ENCODE measurements at regions not wholly inside any gene's neighbourhood (a gene's known extent, or its start where the extent isn't known, plus 50 kb on each side); places are given as distances from the start of the nearest gene placed in this dataset.
"Not testable (repeated sequence)": the region's sequence is repeated elsewhere in the genome, so short reads cannot be mapped to it uniquely, and the experiment has no call there.

- H3K4me1 ChIP-seq, result no peaks in the 10 kb centered on the region
- no peak overlapping the region for H3K27ac ChIP-seq
- H3K4me3 ChIP-seq, result no peak overlapping the region
- H3K9me3 ChIP-seq, result no peaks in the 10 kb centered on the region
- no peaks in the 10 kb centered on the region for H3K36me3 ChIP-seq
- TF ChIP-seq POLR2A (IDR thresholded peaks at IDR 0.05), result no peak
- TF ChIP-seq, protein P1, sequence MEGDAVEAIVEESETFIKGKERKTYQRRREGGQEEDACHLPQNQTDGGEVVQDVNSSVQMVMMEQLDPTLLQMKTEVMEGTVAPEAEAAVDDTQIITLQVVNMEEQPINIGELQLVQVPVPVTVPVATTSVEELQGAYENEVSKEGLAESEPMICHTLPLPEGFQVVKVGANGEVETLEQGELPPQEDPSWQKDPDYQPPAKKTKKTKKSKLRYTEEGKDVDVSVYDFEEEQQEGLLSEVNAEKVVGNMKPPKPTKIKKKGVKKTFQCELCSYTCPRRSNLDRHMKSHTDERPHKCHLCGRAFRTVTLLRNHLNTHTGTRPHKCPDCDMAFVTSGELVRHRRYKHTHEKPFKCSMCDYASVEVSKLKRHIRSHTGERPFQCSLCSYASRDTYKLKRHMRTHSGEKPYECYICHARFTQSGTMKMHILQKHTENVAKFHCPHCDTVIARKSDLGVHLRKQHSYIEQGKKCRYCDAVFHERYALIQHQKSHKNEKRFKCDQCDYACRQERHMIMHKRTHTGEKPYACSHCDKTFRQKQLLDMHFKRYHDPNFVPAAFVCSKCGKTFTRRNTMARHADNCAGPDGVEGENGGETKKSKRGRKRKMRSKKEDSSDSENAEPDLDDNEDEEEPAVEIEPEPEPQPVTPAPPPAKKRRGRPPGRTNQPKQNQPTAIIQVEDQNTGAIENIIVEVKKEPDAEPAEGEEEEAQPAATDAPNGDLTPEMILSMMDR (IDR thresholded peaks at IDR 0.05), result no peak
- DNase-seq, result no peak
- H3K27me3 ChIP-seq, result no peaks in the 10 kb centered on the region
Observed at GRCh38 chr3:110324171-110324705, 747.4 kb upstream of the NECTIN3 start.

DNA sequence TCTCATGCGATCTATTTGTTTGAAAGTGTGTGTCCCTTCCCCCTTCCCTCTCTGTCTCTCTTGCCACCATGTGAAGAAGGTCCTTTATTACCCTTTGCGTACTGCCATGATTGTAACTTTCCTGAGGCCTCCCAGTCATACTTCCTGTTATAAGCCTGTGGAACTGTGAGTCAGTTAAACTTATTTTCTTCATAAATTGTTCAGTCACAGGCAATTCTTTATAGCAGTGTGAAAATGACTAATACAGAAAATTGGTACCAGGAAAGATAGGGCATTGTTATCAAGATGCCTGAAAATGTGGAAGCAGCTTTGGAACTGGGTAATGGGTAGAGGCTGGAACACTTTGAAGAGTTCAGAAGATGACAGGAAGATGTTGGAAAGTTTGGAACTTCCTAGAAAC is 743.7 kb upstream of the NECTIN3 start:
- Histone ChIP-seq H3K4me3 (no peak overlapping the region), H3K4me1 (no peaks in the 10 kb centered on the region), H3K36me3 (no peaks in the 10 kb centered on the region), H3K27ac (no peak overlapping the region), H3K9me3 (no peaks in the 10 kb centered on the region), H3K27me3 (no peaks in the 10 kb centered on the region)
- TF ChIP-seq POLR2A (IDR thresholded peaks at IDR 0.05), result no peak
- TF ChIP-seq, protein P1 (IDR thresholded peaks at IDR 0.05), result no peak
- no peak for DNase-seq

- H3K27me3 ChIP-seq, DNase-seq, H3K9me3 ChIP-seq, H3K4me3 ChIP-seq, H3K4me1 ChIP-seq, H3K27ac ChIP-seq, H3K36me3 ChIP-seq: not testable (repeated sequence)
Observed at GRCh38 chr3:110331562-110331961, 740.1 kb upstream of the NECTIN3 start.

- TF ChIP-seq, protein P1 (IDR thresholded peaks at IDR 0.05), result no peak
- no peak for TF ChIP-seq POLR2A (IDR thresholded peaks at IDR 0.05)
- DNase-seq, result no peak
- H3K27ac ChIP-seq, result no peak overlapping the region
- H3K27me3 ChIP-seq, result no peaks in the 10 kb centered on the region
- H3K4me1 ChIP-seq, result no peaks in the 10 kb centered on the region
- no peaks in the 10 kb centered on the region for H3K9me3 ChIP-seq
- H3K36me3 ChIP-seq, result no peaks in the 10 kb centered on the region
- H3K4me3 ChIP-seq, result no peak overlapping the region
Observed at GRCh38 chr3:110332629-110333028, 739.0 kb upstream of the NECTIN3 start.

- TF ChIP-seq POLR2A (IDR thresholded peaks at IDR 0.05), result no peak
- TF ChIP-seq, protein P1 (IDR thresholded peaks at IDR 0.05), result no peak
- Histone ChIP-seq H3K9me3 (no peaks in the 10 kb centered on the region), H3K27me3 (no peaks in the 10 kb centered on the region), H3K27ac (no peak overlapping the region), H3K36me3 (no peaks in the 10 kb centered on the region), H3K4me1 (no peaks in the 10 kb centered on the region), H3K4me3 (no peak overlapping the region)
- no peak for DNase-seq
Observed at GRCh38 chr3:110341047-110341446, 730.6 kb upstream of the NECTIN3 start.

DNA sequence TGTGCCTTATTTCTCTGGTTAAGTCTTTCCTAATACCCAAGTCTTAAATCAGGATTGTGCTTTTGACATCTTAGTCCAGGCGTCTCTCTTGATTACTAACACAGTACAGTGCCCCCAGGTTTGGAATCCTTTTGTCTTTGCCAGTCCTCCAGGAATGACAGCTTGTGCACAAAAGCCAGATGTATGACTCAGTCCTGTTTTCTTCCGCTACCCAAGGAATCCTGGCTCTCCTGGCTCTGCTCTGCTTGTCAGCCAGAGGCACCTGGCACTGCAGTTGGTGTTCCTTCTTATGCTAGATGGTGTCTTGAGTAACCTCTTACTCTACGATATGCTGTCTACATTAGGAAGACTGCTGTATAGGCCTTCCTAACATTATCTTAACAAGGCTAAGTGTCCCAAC is 728.2 kb upstream of the NECTIN3 start:
- no peak overlapping the region for H3K27ac ChIP-seq
- H3K9me3 ChIP-seq, result no peaks in the 10 kb centered on the region
- DNase-seq, result no peak
- H3K4me1 ChIP-seq, result no peaks in the 10 kb centered on the region
- TF ChIP-seq, protein P1 (IDR thresholded peaks at IDR 0.05), result no peak
- TF ChIP-seq POLR2A (IDR thresholded peaks at IDR 0.05), result no peak
- no peaks in the 10 kb centered on the region for H3K27me3 ChIP-seq
- no peak overlapping the region for H3K4me3 ChIP-seq
- no peaks in the 10 kb centered on the region for H3K36me3 ChIP-seq

Measured in Peyer's patch (tissue), 4 donors.